HCT116 (cell line): ENCODE measurements at regions not wholly inside any gene's neighbourhood (a gene's known extent, or its start where the extent isn't known, plus 50 kb on each side); places are given as distances from the start of the nearest gene placed in this dataset.

Experiments used
- CBX3 ChIP-seq: IDR thresholded peaks from 2 replicates; pipeline ENCODE4 v1.6.1; 2012; ENCODE audit warnings: low read depth
- POLR2A ChIP-seq: IDR thresholded peaks from 2 replicates; pipeline ENCODE4 v1.7.0; 2011; ENCODE audit warnings: borderline replicate concordance; ENCODE audit not compliant: insufficient read depth, insufficient read length; ENCODE audit errors: extremely low read depth
- POLR2AphosphoS5 ChIP-seq: IDR thresholded peaks from 2 replicates; pipeline ENCODE4 v1.6.1; 2011; ENCODE audit warnings: mild to moderate bottlenecking, low read depth, low read length, moderate library complexity
- TF ChIP-seq, protein P1 (sequence below), 3 experiments: fragments of 200-600 bp in 1 of 3; sonication (generic) in 1 of 3; IDR thresholded peaks in 2 of 3; conservative IDR thresholded peaks in 1 of 3; 2 replicates each; pipeline ENCODE4 v1.5.1; 2012 to 2017; ENCODE audit warnings: low read depth in 2 of 3, low read length in 2 of 3, antibody characterized with exemption in 1 of 3, borderline replicate concordance in 1 of 3, control low read depth in 1 of 3, mild to moderate bottlenecking in 1 of 3, mixed read lengths in 1 of 3, mixed run types in 1 of 3, moderate library complexity in 1 of 3; ENCODE audit not compliant: insufficient read depth in 1 of 3

DNA sequence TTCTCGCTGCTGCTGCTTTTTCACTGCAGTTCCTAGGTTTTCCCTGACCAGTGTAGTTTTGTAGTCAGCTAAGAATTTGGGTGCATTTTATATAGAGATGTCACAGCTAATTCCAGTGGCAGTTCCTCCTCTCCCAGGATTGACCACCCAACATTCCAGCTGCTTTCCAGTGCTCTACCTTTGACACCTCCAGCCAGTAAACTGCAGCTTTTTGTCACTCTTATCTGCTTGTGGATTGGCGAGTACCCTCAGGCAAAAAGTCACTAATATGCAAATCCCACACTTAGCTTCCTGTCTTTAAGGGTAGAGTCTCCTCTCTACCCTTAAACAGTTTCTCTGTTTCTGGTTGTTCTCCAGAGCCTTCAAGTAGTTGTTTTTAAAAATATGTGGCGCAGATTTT is 146.9 kb upstream of the KCNG1 start:
- TF ChIP-seq POLR2AphosphoS5 (no peak), CBX3 (no peak), POLR2A (no peak)
- TF ChIP-seq, protein P1, sequence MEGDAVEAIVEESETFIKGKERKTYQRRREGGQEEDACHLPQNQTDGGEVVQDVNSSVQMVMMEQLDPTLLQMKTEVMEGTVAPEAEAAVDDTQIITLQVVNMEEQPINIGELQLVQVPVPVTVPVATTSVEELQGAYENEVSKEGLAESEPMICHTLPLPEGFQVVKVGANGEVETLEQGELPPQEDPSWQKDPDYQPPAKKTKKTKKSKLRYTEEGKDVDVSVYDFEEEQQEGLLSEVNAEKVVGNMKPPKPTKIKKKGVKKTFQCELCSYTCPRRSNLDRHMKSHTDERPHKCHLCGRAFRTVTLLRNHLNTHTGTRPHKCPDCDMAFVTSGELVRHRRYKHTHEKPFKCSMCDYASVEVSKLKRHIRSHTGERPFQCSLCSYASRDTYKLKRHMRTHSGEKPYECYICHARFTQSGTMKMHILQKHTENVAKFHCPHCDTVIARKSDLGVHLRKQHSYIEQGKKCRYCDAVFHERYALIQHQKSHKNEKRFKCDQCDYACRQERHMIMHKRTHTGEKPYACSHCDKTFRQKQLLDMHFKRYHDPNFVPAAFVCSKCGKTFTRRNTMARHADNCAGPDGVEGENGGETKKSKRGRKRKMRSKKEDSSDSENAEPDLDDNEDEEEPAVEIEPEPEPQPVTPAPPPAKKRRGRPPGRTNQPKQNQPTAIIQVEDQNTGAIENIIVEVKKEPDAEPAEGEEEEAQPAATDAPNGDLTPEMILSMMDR (IDR thresholded peaks at IDR 0.05 in 2 of 3, conservative IDR thresholded peaks at IDR 0.05 in 1 of 3; ENCODE audit: borderline replicate concordance in 1 of 3, insufficient read depth in 1 of 3, low read depth in 2 of 3, low read length in 2 of 3): no peak
